Activated CD4-positive, alpha-beta T cell treated with anti-CD3 and anti-CD28 coated beads for 36 hours (primary cell): ENCODE measurements at regions not wholly inside any gene's neighbourhood (a gene's known extent, or its start where the extent isn't known, plus 50 kb on each side); places are given as distances from the start of the nearest gene placed in this dataset.
"Not testable (repeated sequence)": the region's sequence is repeated elsewhere in the genome, so short reads cannot be mapped to it uniquely, and the experiment has no call there.

Source experiments
- ATAC-seq: fragments of 200-7000 bp; cut with Tn5 transposase; one replicate; pipeline ENCODE4 v1.10.0; 2021; ENCODE audit warnings: mild to moderate bottlenecking, moderate library complexity
- CTCF ChIA-PET: fragments of 350-600 bp; sonication (Branson Sonifier 250); formaldehyde crosslinking; loops from one replicate; lab custom pipeline; 2021; ENCODE audit warnings: antibody characterized with exemption; lab: Charles Lee
- POLR2A ChIA-PET: fragments of 350-600 bp; sonication (Branson Sonifier 250); formaldehyde crosslinking; loops from one replicate; lab custom pipeline; 2021; ENCODE audit warnings: antibody characterized with exemption, inconsistent platforms; lab: Charles Lee
- DNase-seq: peaks from one replicate; pipeline ENCODE4 v3.0.0-alpha.2; 2020
- H3K27ac Mint-ChIP-seq: one replicate; pipeline ENCODE4 v1.8.0; 2021; ENCODE audit warnings: mixed read lengths
- H3K27me3 Mint-ChIP-seq: one replicate; pipeline ENCODE4 v1.8.0; 2021; ENCODE audit warnings: mixed read lengths
- H3K36me3 Mint-ChIP-seq: one replicate; pipeline ENCODE4 v1.8.0; 2021; ENCODE audit warnings: low read depth, mixed read lengths
- H3K4me1 Mint-ChIP-seq: one replicate; pipeline ENCODE4 v1.8.0; 2021; ENCODE audit warnings: mixed read lengths
- H3K4me3 Mint-ChIP-seq: one replicate; pipeline ENCODE4 v1.8.0; 2021; ENCODE audit warnings: mild to moderate bottlenecking, moderate library complexity, mixed read lengths
- H3K9me3 Mint-ChIP-seq: one replicate; pipeline ENCODE4 v1.8.0; 2021; ENCODE audit warnings: low read depth, mixed read lengths
- intact Hi-C, 2 experiments: fragments of 100-400 bp; cut with DNase I in 1 of 2; cut with micrococcal nuclease in 1 of 2; formaldehyde crosslinking; loops; one replicate each; pipeline versions ENCODE4 v1.14.2 to v1.15.1; 2022 to 2024; cut with DNase I, micrococcal nuclease

DNA sequence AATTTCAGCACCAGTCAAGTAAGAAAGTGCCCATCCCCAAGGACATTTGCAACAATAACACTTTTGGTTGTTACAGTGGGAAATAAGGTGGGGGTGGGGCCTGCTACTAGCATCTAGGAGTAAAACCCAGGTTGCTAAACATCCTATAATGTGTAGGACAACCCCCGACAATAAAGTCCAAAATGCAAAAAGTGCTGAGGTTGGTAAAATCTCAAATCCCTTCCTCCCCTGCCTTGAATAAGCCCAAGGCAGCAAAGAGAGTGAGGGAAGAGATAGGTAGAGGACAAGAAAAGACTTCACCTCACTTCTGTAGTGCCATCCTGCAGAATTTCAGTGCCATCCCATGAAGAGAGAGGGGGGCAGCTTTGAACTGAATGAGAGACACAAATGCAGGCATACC lies 117.5 kb upstream of the NIPBL start:
- H3K4me3 Mint-ChIP-seq = no peak overlapping the region
- CTCF ChIA-PET = interaction anchor here (0.6 kb wide), 2 partner anchors 24 to 704 kb away, joined by 3 to 6 read pairs; no protein-coding TSS in a partner anchor
- ATAC-seq (no peak), DNase-seq (no peak)
- H3K36me3 Mint-ChIP-seq = no peaks in the 10 kb centered on the region
- peaks cover 6% of the 10 kb centered on the region for H3K27me3 Mint-ChIP-seq
- intact Hi-C loops = no loop called here
- H3K4me1 Mint-ChIP-seq = no peaks in the 10 kb centered on the region
- no peak overlapping the region for H3K27ac Mint-ChIP-seq
- POLR2A ChIA-PET = no interaction called here
- no peaks in the 10 kb centered on the region for H3K9me3 Mint-ChIP-seq

DNA sequence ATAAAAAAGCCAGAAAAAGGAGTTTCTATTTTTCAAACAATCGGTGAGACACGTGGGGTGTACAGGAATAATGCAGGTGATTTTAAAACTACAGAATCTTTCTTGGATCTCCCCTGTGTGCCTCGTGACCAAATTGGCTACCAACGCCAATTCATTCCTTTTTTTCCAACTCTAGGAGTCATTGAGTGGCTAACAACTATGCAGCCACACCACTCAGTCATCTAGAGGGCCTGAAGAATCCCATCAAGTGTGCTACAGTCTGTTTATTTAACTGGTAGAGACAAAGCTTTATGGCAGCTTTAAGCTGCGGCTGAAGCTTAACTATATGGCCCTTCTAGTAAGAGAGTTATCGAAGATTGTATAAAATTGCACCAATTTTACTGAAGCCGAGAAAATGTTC lies 113.1 kb upstream of the NIPBL start:
- ChIA-PET POLR2A (no interaction called here), CTCF (no interaction called here)
- Mint-ChIP-seq H3K27ac (no peak overlapping the region), H3K27me3 (peaks cover 9% of the 10 kb centered on the region), H3K4me1 (no peaks in the 10 kb centered on the region), H3K9me3 (no peaks in the 10 kb centered on the region), H3K4me3 (no peak overlapping the region), H3K36me3 (no peaks in the 10 kb centered on the region)
- DNase-seq (no peak), ATAC-seq (no peak)
- intact Hi-C loops = no loop called here

DNA sequence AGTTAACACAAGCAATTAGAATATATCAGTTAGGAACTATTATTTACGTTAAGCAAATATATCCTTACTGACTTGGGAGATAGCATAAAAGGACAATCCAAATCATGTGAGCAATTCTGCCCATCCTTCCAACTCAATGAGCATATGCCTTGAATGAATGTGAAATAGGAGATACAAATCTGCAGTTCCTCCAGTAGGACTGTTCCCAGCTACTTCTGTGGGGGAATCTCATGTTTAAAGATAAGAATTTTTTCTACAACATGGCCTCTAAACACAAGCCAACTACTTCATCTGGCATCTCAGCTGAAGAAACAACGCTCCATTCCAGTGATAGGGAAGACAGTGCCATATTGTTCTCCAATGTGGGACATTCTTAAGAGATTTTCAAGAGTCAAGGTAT lies 110.7 kb upstream of the NIPBL start:
- intact Hi-C loops = no loop called here
- Mint-ChIP-seq H3K9me3 (no peaks in the 10 kb centered on the region), H3K27me3 (peaks cover 4% of the 10 kb centered on the region), H3K27ac (no peak overlapping the region), H3K4me3 (no peak overlapping the region), H3K4me1 (no peaks in the 10 kb centered on the region), H3K36me3 (no peaks in the 10 kb centered on the region)
- ChIA-PET POLR2A (no interaction called here), CTCF (no interaction called here)
- DNase-seq (no peak), ATAC-seq (no peak)

DNA sequence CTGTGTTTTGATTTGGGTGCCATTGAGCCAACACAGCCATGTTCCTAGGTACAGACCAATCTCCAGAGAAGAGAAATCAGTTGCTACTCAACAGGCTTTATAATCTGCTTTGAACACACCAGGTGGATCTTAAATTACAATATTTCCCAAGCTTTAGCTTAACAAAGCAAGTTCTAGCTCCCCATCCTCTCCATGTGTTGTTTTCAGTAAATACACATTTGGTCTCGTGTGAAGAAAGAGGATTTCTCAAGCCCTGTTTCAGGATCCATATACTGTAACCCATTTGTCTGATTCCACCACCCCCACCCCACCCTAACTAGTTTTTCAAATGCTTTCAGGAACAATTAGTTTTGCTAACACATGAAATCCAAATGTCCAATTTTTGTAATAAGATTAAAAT lies 109.6 kb upstream of the NIPBL start:
- peaks cover 5% of the 10 kb centered on the region for H3K27me3 Mint-ChIP-seq
- no peak overlapping the region for H3K4me3 Mint-ChIP-seq
- intact Hi-C loops = no loop called here
- no peak for ATAC-seq
- no peak for DNase-seq
- ChIA-PET POLR2A (no interaction called here), CTCF (no interaction called here)
- H3K27ac Mint-ChIP-seq = no peak overlapping the region
- H3K4me1 Mint-ChIP-seq = no peaks in the 10 kb centered on the region
- H3K9me3 Mint-ChIP-seq = no peaks in the 10 kb centered on the region
- H3K36me3 Mint-ChIP-seq = no peaks in the 10 kb centered on the region

DNA sequence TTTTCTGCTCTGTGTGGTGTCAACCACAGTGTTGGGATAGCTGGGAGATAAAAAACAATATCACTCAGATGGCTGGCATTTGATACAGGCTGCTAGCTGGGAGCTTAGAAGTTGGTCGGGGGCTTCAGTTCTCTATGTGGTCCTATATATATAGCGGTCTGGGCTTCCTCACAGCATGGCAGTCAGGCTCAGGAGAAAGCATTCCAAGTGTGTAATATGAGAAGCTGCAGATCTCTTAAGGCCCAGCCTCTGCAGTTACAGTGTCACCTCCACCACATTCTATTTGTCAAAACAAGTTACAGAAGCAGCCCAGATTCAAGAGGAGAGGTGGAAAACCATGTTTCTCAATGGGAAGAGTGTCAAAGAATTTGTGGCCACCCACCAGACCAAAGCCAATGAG lies 108.1 kb upstream of the NIPBL start:
- Mint-ChIP-seq H3K9me3 (no peaks in the 10 kb centered on the region), H3K27ac (no peak overlapping the region), H3K4me1 (no peaks in the 10 kb centered on the region), H3K36me3 (no peaks in the 10 kb centered on the region), H3K4me3 (no peak overlapping the region), H3K27me3 (peaks cover 5% of the 10 kb centered on the region)
- ATAC-seq (no peak), DNase-seq (no peak)
- ChIA-PET POLR2A (no interaction called here), CTCF (no interaction called here)
- intact Hi-C loops = no loop called here

DNA sequence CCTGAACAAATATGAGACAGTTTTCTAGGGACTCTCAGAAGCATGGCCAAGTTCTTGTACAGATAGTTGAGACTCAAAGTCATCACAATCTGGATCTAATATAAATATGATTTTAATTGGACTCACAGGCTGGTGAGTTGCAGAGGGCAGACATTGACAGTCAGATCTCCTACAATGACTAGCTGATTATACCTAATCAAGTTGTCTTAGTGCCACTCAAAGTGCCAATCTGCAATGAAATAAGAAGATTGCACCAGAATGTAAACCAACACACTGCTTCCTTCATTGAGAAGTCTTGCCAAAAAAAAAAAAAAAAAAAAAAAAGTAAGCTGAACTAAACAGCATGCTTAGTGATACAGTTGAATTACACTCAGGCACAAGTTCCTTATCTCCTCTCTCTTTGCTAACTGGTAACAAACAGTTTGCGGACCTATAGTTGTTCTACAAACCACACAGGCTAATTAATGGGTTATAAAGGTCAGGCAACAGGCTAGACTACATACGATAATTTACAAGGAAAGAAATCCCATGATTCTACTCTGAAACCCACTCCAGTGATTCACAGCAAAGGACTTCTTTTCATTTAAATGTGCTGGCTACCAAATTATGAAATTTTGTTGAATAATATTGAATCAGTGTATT lies 107.3 kb upstream of the NIPBL start:
- DNase-seq (no peak), ATAC-seq (no peak)
- Mint-ChIP-seq H3K4me1 (no peaks in the 10 kb centered on the region), H3K4me3 (no peak overlapping the region), H3K27me3 (peaks cover 7% of the 10 kb centered on the region), H3K27ac (no peak overlapping the region), H3K9me3 (no peaks in the 10 kb centered on the region), H3K36me3 (no peaks in the 10 kb centered on the region)
- POLR2A ChIA-PET = no interaction called here
- intact Hi-C loops = no loop called here
- CTCF ChIA-PET = no interaction called here

DNA sequence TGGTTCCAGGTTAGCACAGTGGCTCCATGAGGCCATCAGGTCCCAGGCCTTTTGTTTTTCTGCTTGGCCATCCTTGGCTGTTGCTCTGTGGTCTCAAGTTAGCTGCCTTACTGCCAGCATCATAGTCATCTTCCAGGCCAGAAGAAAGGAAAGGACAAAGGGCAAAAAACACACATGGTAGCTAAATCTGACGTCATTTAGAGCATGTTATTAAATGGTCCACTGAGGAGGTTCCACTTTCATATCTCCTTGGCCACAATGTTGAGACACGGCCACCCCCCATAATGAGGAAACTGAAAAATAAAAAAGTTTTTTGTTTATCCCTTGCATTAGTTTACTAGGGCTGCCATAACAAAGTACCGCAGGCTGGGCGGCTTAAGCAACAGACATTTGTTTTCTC lies 106.4 kb upstream of the NIPBL start:
- H3K36me3 Mint-ChIP-seq = no peaks in the 10 kb centered on the region
- ChIA-PET CTCF (no interaction called here), POLR2A (no interaction called here)
- H3K27ac Mint-ChIP-seq = no peak overlapping the region
- no peaks in the 10 kb centered on the region for H3K4me1 Mint-ChIP-seq
- H3K9me3 Mint-ChIP-seq = no peaks in the 10 kb centered on the region
- no peak for DNase-seq
- H3K27me3 Mint-ChIP-seq = peaks cover 7% of the 10 kb centered on the region
- no peak for ATAC-seq
- intact Hi-C loops = no loop called here
- H3K4me3 Mint-ChIP-seq = no peak overlapping the region

DNA sequence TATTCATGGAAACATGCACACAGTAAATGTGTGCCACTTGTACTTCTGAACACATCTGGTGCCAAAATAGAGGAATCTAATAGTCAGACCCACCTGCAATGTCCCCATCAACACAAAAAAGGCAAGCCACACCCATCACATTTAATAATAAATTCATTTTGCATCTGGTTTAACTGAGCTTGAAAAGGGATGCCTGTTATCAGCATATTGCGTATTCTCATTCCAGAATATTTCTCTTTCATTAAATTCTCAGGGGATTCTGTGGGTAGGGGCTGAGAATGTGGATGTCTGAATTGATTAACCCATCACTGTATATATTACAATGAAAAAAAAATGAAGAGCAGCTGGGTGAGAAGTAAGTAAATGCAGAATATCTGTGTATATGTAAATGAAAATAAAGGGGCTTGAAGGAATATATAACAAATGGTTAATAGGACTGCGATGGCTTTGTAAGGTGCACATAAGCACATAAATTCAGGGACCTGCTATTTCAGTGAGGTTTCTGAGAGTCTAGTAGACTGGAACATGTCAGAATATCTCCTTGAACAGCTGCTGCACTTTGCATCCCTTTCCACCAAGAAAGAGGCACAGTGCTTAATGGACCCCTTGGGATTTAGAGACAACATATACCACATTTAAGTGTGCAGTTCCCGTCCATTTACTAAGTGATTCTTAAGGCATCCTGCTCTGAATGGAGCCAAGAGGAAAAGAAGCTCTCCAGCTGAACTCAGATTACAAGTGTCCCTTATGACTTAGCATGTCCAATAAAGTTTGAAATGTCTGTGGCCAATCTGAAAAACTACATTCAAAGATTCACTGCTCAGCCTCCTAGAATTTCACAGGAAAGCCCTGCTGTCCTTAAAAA lies 104.1 kb upstream of the NIPBL start:
- no peak for ATAC-seq
- CTCF ChIA-PET = interaction anchor here (0.6 to 0.7 kb wide), 2 partner anchors 28 to 52 kb away, joined by 3 to 4 read pairs; no protein-coding TSS in a partner anchor
- DNase-seq = no peak
- Mint-ChIP-seq H3K9me3 (no peaks in the 10 kb centered on the region), H3K4me1 (no peaks in the 10 kb centered on the region), H3K27me3 (peaks cover 7% of the 10 kb centered on the region), H3K27ac (no peak overlapping the region), H3K4me3 (no peak overlapping the region), H3K36me3 (no peaks in the 10 kb centered on the region)
- intact Hi-C loops = no loop called here
- POLR2A ChIA-PET = interaction anchor here (0.7 kb wide), 1 partner anchor 383 kb away, joined by 4 read pairs; no protein-coding TSS in a partner anchor

DNA sequence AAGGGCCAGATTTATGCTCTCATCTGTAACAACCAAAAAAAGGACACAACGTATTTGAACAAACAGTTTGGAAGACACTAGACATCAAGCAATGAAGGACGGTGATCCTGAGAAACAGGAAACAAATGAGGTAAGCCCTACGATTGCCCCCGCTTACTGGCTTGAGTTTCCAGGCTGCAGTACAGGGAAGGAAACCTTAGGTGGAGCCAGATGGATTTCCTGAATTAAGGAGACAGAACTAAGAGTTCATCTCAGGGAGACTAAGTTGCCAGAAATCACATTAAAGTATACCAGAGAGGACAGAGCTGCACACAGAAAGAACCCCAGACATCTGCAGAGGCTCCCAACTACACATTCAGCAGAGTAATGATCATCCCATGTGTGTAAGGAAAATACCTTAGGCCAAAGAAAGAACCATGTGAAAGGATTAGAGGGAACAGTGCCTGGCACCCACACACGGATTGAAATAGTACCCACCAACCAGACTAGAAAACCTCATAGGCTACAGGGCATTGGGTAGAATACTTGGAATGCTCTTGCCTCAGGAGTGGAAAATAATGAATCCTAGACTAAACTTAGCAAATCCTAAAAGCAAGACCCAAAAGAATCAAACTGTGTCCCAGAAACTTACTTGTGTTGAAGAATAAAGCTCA lies 99.3 kb upstream of the NIPBL start:
- ChIA-PET POLR2A (no interaction called here), CTCF (no interaction called here)
- ATAC-seq (no peak), DNase-seq (no peak)
- Mint-ChIP-seq H3K9me3 (no peaks in the 10 kb centered on the region), H3K27me3 (peaks cover 6% of the 10 kb centered on the region), H3K27ac (no peak overlapping the region), H3K4me3 (no peak overlapping the region), H3K4me1 (no peaks in the 10 kb centered on the region), H3K36me3 (no peaks in the 10 kb centered on the region)
- intact Hi-C loops = no loop called here

DNA sequence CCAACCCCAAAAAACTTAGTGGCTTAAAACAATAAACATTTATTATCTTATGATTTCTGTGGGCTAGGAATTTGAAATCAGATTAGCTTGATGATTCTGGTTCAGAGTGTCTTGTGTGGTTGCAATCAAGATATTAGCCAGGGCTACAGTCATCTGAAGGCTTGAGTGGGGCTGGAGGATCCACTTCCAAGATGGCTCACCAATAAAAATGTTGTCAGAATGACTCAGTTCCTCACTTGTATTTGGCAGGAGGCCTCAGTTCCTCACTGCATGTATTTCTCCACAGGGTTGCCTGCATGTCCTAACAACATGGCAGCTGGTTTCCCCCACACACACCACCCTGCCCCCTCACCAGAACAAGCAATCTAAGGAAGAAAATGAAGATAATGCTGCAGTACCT lies 98.2 kb upstream of the NIPBL start:
- H3K4me3 Mint-ChIP-seq = no peak overlapping the region
- ATAC-seq = no peak
- peaks cover 6% of the 10 kb centered on the region for H3K27me3 Mint-ChIP-seq
- POLR2A ChIA-PET = no interaction called here
- intact Hi-C loops = no loop called here
- H3K36me3 Mint-ChIP-seq = no peaks in the 10 kb centered on the region
- H3K27ac Mint-ChIP-seq = no peak overlapping the region
- H3K9me3 Mint-ChIP-seq = no peaks in the 10 kb centered on the region
- no peaks in the 10 kb centered on the region for H3K4me1 Mint-ChIP-seq
- CTCF ChIA-PET = no interaction called here
- no peak for DNase-seq

DNA sequence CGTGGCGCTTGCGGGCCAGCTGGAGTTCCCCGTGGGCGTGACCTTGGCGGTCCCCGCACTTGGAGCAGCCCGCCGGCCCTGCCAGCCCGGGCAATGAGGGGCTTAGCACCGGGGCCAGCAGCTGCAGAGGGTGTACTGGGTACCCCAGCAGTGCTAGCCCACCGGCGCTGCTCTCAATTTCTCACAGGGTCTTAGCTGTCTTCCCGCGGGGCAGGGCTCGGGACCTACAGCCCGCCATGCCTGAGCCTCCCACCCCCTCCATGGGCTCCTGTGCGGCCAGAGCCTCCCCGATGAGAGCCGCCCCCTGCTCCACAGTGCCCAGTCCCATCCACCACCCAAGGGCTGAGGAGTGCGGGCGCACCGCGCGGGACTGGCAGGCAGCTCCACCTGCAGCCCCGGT lies 94.0 kb upstream of the NIPBL start:
- H3K4me3 Mint-ChIP-seq, POLR2A ChIA-PET, H3K27me3 Mint-ChIP-seq, H3K9me3 Mint-ChIP-seq, intact Hi-C loops, DNase-seq, ATAC-seq, H3K27ac Mint-ChIP-seq, H3K36me3 Mint-ChIP-seq, H3K4me1 Mint-ChIP-seq: not testable (repeated sequence)
- CTCF ChIA-PET = interaction anchor here (1.5 kb wide), 1 partner anchor 22 kb away, joined by 4 read pairs; no protein-coding TSS in a partner anchor
